NCI-H345 (cell line): ENCODE measurements at regions not wholly inside any gene's neighbourhood (a gene's known extent, or its start where the extent isn't known, plus 50 kb on each side); places are given as distances from the start of the nearest gene placed in this dataset.
"Not testable (repeated sequence)": the region's sequence is repeated elsewhere in the genome, so short reads cannot be mapped to it uniquely, and the experiment has no call there.

Experiments used
- DNase-seq: peaks from one replicate; lab custom pipeline; 2025; lab: John Stamatoyannopoulos, UW

- DNase-seq, result peak; percentile 12
Measured at GRCh38 chr7:81887098-81888090, 117.5 kb upstream of the HGF start.

- no peak for DNase-seq
Measured at GRCh38 chr7:81886211-81886764, 116.4 kb upstream of the HGF start.

GRCh38 chr7:81884817-81885216 is 115.0 kb upstream of the HGF start:
- no peak for DNase-seq

- DNase-seq, result no peak
Measured at GRCh38 chr7:81883801-81884393, 114.0 kb upstream of the HGF start.

- no peak for DNase-seq
Measured at GRCh38 chr7:81882086-81882485, 112.2 kb upstream of the HGF start.

- DNase-seq, result no peak
Measured at GRCh38 chr7:81877890-81878289, 108.0 kb upstream of the HGF start.

- no peak for DNase-seq
Measured at GRCh38 chr7:81873559-81873958, 103.7 kb upstream of the HGF start.

- no peak for DNase-seq
Measured at GRCh38 chr7:81871606-81872265, 101.9 kb upstream of the HGF start.

GRCh38 chr7:81870608-81871007 is 100.8 kb upstream of the HGF start:
- no peak for DNase-seq

- no peak for DNase-seq
Measured at GRCh38 chr7:81869670-81870069, 99.8 kb upstream of the HGF start.

GRCh38 chr7:81865754-81866153 is 95.9 kb upstream of the HGF start:
- no peak for DNase-seq

GRCh38 chr7:81859433-81859832 is 89.6 kb upstream of the HGF start:
- no peak for DNase-seq

GRCh38 chr7:81858820-81859219 is 89.0 kb upstream of the HGF start:
- DNase-seq, result not testable (repeated sequence)

GRCh38 chr7:81857385-81857784 is 87.5 kb upstream of the HGF start:
- no peak for DNase-seq

GRCh38 chr7:81854518-81854917 is 84.7 kb upstream of the HGF start:
- no peak for DNase-seq

GRCh38 chr7:81852701-81853100 is 82.9 kb upstream of the HGF start:
- DNase-seq, result no peak

GRCh38 chr7:81851413-81851812 is 81.6 kb upstream of the HGF start:
- DNase-seq, result no peak

- no peak for DNase-seq
Measured at GRCh38 chr7:81846398-81846797, 76.6 kb upstream of the HGF start.

GRCh38 chr7:81845744-81846241 is 75.9 kb upstream of the HGF start:
- no peak for DNase-seq

- not testable (repeated sequence) for DNase-seq
Measured at GRCh38 chr7:81843657-81844056, 73.8 kb upstream of the HGF start.

- DNase-seq, result no peak
Measured at GRCh38 chr7:81842361-81842760, 72.5 kb upstream of the HGF start.

- DNase-seq, result no peak
Measured at GRCh38 chr7:81839708-81840369, 70.0 kb upstream of the HGF start.
